Esophagus squamous epithelium (tissue), 4 donors: ENCODE measurements at regions not wholly inside any gene's neighbourhood (a gene's known extent, or its start where the extent isn't known, plus 50 kb on each side); places are given as distances from the start of the nearest gene placed in this dataset.

Experiments used
- CTCF ChIP-seq, 6 experiments: fragments of 450-650 bp in 4 of 6; fragments of 200-600 bp in 2 of 6; sonication (generic) in 2 of 6; IDR thresholded peaks; one replicate each; pipeline ENCODE4 v1.5.1; 2016 to 2019; ENCODE audit warnings: antibody characterized with exemption in 6 of 6, mild to moderate bottlenecking in 4 of 6, moderate library complexity in 4 of 6
- POLR2A ChIP-seq, 4 donors: fragments of 450-650 bp; IDR thresholded peaks; one replicate each; pipeline ENCODE4 v1.6.1; 2017; ENCODE audit warnings: antibody characterized with exemption in 4 of 4, mild to moderate bottlenecking in 4 of 4, moderate library complexity in 3 of 4

DNA sequence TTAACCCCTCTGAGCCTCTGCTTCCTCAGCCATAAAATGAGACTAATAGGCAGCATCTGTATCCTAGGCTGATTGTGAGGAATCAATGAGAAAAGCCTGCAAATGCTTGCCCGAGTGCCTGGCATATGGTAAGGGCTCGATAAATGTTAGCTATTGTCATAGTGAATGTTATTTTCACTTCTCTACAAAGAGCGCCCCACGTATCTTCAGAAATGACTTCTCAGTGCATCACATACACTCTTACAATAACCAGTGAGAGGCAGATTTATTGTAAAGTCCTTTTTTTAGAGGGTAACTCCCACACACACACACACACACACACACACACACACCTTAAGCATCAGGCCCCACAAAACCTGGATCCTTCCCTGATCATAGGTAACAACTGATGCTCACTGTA lies 60.5 kb upstream of the SPATA12 start:
- TF ChIP-seq CTCF (IDR thresholded peaks at IDR 0.05), result no peak
- no peak for TF ChIP-seq POLR2A (IDR thresholded peaks at IDR 0.05)
